ENCODE measurements at regions not wholly inside any gene's neighbourhood (a gene's known extent, or its start where the extent isn't known, plus 50 kb on each side); places are given as distances from the start of the nearest gene placed in this dataset.

GRCh38 chr18:39244242-39244641 lies 1678.6 kb upstream of the CELF4 start:
- TF ChIP-seq CTCF (IDR thresholded peaks at IDR 0.05) (no peak), POLR2AphosphoS5 (IDR thresholded peaks at IDR 0.05) (no peak)
